ENCODE measurements at regions not wholly inside any gene's neighbourhood (a gene's known extent, or its start where the extent isn't known, plus 50 kb on each side); places are given as distances from the start of the nearest gene placed in this dataset.
A peak's percentile ranks its signal among the peaks of the same experiment; 100 is the strongest.

DNA sequence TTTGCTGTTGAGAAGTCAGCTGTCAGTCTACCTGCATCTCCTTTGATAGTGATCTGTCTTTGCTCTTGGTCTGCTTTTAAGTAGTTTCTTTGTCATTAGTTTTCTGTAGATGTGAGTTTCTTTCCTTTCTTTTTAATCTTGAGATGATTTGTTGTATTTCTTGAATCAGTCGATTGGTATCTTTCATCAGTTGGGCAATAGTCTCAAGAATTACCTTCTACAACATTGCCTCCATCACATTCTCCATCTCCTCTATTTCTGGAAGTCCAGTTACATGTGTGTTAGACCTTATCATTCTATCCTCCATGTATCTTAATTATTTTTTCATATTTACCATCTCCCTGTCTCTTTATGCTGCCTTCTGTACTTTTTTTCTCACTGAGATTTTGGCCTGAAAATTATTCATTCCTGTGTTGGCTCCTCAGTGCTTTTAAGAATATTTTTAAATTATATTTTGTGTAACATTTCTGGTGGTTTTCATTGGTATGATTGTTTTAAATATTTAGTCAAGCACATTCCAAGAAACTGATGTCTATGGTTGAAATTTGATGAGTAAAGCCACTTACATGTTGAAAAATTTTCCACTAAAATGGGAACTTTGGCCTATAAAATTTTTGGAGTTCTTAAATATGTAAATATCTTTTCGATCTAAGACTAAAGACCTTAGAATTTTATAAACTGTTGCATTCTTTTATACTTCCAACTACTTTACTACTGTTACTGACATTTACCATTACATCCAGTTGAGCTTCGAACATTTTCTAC is 239.5 kb upstream of the MGAT5 start:
- H3K27me3 ChIP-seq (ENCODE audit: control insufficient read depth, insufficient read depth, low read length): no peaks in the 10 kb centered on the region
- H3K9me3 ChIP-seq (ENCODE audit: control insufficient read depth, insufficient read depth, low read depth, low read length): no peaks in the 10 kb centered on the region
- peak overlapping the region; percentile 75 for H3K27ac ChIP-seq (ENCODE audit: insufficient read depth, low read length)
- H3K4me1 ChIP-seq (ENCODE audit: control insufficient read depth, extremely low read depth, insufficient read depth, low read length): peaks cover 15% of the 10 kb centered on the region
- no peak overlapping the region for H3K9ac ChIP-seq (ENCODE audit: insufficient read depth, low read length)
- H3K4me2 ChIP-seq (ENCODE audit: extremely low read depth, insufficient read depth, low read length): peak overlapping the region; percentile 15
- TF ChIP-seq EZH2 (IDR thresholded peaks at IDR 0.05; ENCODE audit: low read length, missing control alignments): no peak
- TF ChIP-seq, protein P1, sequence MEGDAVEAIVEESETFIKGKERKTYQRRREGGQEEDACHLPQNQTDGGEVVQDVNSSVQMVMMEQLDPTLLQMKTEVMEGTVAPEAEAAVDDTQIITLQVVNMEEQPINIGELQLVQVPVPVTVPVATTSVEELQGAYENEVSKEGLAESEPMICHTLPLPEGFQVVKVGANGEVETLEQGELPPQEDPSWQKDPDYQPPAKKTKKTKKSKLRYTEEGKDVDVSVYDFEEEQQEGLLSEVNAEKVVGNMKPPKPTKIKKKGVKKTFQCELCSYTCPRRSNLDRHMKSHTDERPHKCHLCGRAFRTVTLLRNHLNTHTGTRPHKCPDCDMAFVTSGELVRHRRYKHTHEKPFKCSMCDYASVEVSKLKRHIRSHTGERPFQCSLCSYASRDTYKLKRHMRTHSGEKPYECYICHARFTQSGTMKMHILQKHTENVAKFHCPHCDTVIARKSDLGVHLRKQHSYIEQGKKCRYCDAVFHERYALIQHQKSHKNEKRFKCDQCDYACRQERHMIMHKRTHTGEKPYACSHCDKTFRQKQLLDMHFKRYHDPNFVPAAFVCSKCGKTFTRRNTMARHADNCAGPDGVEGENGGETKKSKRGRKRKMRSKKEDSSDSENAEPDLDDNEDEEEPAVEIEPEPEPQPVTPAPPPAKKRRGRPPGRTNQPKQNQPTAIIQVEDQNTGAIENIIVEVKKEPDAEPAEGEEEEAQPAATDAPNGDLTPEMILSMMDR (conservative IDR thresholded peaks at IDR 0.05 in 1 of 2, IDR thresholded peaks at IDR 0.05 in 1 of 2; ENCODE audit: low read depth in 1 of 2, low read length in 2 of 2): no peak
- H3K4me3 ChIP-seq (replicated peaks in 1 of 4; ENCODE audit: control extremely low read depth in 1 of 4, insufficient read depth in 1 of 4, low read depth in 3 of 4, low read length in 4 of 4): no peak overlapping the region
- no peaks in the 10 kb centered on the region for H3K79me2 ChIP-seq (ENCODE audit: control insufficient read depth, insufficient read depth, low read length)
- peak; percentile 58 to 61 for DNase-seq (ENCODE audit: low read depth in 2 of 2)
- no peaks in the 10 kb centered on the region for H4K20me1 ChIP-seq (ENCODE audit: control insufficient read depth, extremely low read depth, insufficient read depth, low read length)
- H2AFZ ChIP-seq (ENCODE audit: low read length): peak overlapping the region; percentile 15
- no peaks in the 10 kb centered on the region for H3K36me3 ChIP-seq (ENCODE audit: control insufficient read depth, insufficient read depth, low read length)

DNA sequence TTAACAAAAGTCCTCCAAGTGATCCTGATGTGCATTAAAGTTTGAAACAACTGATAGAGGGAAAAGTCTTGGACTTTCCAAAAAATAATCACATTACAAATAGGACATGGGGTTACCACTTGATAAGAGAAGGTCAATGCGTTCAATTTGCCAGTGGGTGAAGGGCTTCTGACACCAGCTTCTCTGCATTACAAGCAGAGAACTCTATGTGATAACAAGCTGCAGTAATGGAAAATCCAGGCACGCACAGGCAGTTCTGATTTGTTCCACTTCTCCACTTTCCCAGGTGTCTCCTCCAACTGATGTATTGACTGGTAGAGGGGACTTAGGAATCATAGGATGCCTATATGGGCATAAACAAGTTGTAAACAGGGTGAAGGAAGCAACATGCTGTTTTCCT is 234.0 kb upstream of the MGAT5 start:
- Histone ChIP-seq H3K27me3 (ENCODE audit: control insufficient read depth, insufficient read depth, low read length) (no peaks in the 10 kb centered on the region), H3K79me2 (ENCODE audit: control insufficient read depth, insufficient read depth, low read length) (no peaks in the 10 kb centered on the region), H3K4me2 (ENCODE audit: extremely low read depth, insufficient read depth, low read length) (no peak overlapping the region), H3K27ac (ENCODE audit: insufficient read depth, low read length) (no peak overlapping the region), H3K9me3 (ENCODE audit: control insufficient read depth, insufficient read depth, low read depth, low read length) (no peaks in the 10 kb centered on the region), H3K4me1 (ENCODE audit: control insufficient read depth, extremely low read depth, insufficient read depth, low read length) (peaks cover 5% of the 10 kb centered on the region), H3K9ac (ENCODE audit: insufficient read depth, low read length) (no peak overlapping the region), H3K36me3 (ENCODE audit: control insufficient read depth, insufficient read depth, low read length) (no peaks in the 10 kb centered on the region), H2AFZ (ENCODE audit: low read length) (no peak overlapping the region), H4K20me1 (ENCODE audit: control insufficient read depth, extremely low read depth, insufficient read depth, low read length) (no peaks in the 10 kb centered on the region), H3K4me3 (replicated peaks in 1 of 4; ENCODE audit: control extremely low read depth in 1 of 4, insufficient read depth in 1 of 4, low read depth in 3 of 4, low read length in 4 of 4) (no peak overlapping the region)
- DNase-seq (ENCODE audit: low read depth in 2 of 2): no peak
- TF ChIP-seq EZH2 (IDR thresholded peaks at IDR 0.05; ENCODE audit: low read length, missing control alignments): no peak
- TF ChIP-seq, protein P1 (conservative IDR thresholded peaks at IDR 0.05 in 1 of 2, IDR thresholded peaks at IDR 0.05 in 1 of 2; ENCODE audit: low read depth in 1 of 2, low read length in 2 of 2): no peak

DNA sequence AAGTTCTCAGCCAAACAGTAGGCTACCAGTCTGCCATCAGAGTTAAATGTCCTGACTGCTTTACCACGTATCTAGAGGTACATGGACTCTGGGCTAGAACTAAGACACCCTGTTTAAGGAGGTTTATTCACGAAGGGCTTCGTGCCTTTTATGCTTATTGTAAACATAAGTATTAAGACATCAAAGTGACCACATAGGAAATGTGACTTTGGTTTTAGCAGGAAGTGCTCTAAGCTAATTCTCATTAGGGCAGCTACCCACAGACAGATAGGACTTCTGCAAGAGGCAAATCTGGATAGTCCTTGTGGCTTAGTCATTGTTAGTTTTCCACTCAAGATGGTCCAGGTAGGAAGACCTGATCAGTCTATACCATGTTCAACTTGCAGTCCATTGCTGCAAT is 233.3 kb upstream of the MGAT5 start:
- H3K9me3 ChIP-seq (ENCODE audit: control insufficient read depth, insufficient read depth, low read depth, low read length): no peaks in the 10 kb centered on the region
- no peaks in the 10 kb centered on the region for H3K79me2 ChIP-seq (ENCODE audit: control insufficient read depth, insufficient read depth, low read length)
- no peak for TF ChIP-seq EZH2 (IDR thresholded peaks at IDR 0.05; ENCODE audit: low read length, missing control alignments)
- TF ChIP-seq, protein P1 (conservative IDR thresholded peaks at IDR 0.05 in 1 of 2, IDR thresholded peaks at IDR 0.05 in 1 of 2; ENCODE audit: low read depth in 1 of 2, low read length in 2 of 2): no peak
- H3K36me3 ChIP-seq (ENCODE audit: control insufficient read depth, insufficient read depth, low read length): no peaks in the 10 kb centered on the region
- H3K4me3 ChIP-seq (replicated peaks in 1 of 4; ENCODE audit: control extremely low read depth in 1 of 4, insufficient read depth in 1 of 4, low read depth in 3 of 4, low read length in 4 of 4): no peak overlapping the region
- peaks cover 2% of the 10 kb centered on the region for H3K4me1 ChIP-seq (ENCODE audit: control insufficient read depth, extremely low read depth, insufficient read depth, low read length)
- H3K9ac ChIP-seq (ENCODE audit: insufficient read depth, low read length): no peak overlapping the region
- H2AFZ ChIP-seq (ENCODE audit: low read length): no peak overlapping the region
- no peaks in the 10 kb centered on the region for H4K20me1 ChIP-seq (ENCODE audit: control insufficient read depth, extremely low read depth, insufficient read depth, low read length)
- H3K27ac ChIP-seq (ENCODE audit: insufficient read depth, low read length): no peak overlapping the region
- H3K4me2 ChIP-seq (ENCODE audit: extremely low read depth, insufficient read depth, low read length): no peak overlapping the region
- DNase-seq (ENCODE audit: low read depth in 2 of 2): no peak
- no peaks in the 10 kb centered on the region for H3K27me3 ChIP-seq (ENCODE audit: control insufficient read depth, insufficient read depth, low read length)
